GM23338 (cell line): ENCODE measurements at regions not wholly inside any gene's neighbourhood (a gene's known extent, or its start where the extent isn't known, plus 50 kb on each side); places are given as distances from the start of the nearest gene placed in this dataset.

Experiments
- ATAC-seq: fragments of 200-7000 bp; cut with Tn5 transposase; 3 replicates; pipeline ENCODE4 v1.9.1; 2020
- DNase-seq: peaks from one replicate; pipeline ENCODE4 v3.0.0-alpha.2; 2015; ENCODE audit warnings: low spot score
- H2AFZ ChIP-seq: fragments of 200-600 bp; sonication (generic); 2 replicates; pipeline ENCODE4 v1.8.0; 2016; ENCODE audit warnings: antibody characterized with exemption, mild to moderate bottlenecking, moderate library complexity
- H3F3A ChIP-seq: fragments of 200-600 bp; sonication (generic); replicated peaks from 2 replicates; pipeline ENCODE4 v1.8.0; 2017; ENCODE audit warnings: antibody characterized with exemption, mixed run types, low read depth
- H3K27ac ChIP-seq: fragments of 200-600 bp; sonication (generic); 2 replicates; pipeline ENCODE4 v1.6.1; 2016; ENCODE audit warnings: low read depth
- H3K27me3 ChIP-seq: fragments of 200-600 bp; sonication (generic); 2 replicates; pipeline ENCODE4 v1.8.0; 2016; ENCODE audit warnings: mild to moderate bottlenecking, mixed run types, moderate library complexity; ENCODE audit not compliant: insufficient read depth
- H3K36me3 ChIP-seq: fragments of 200-600 bp; sonication (generic); 2 replicates; pipeline ENCODE4 v1.8.0; 2016; ENCODE audit warnings: mild to moderate bottlenecking; ENCODE audit not compliant: insufficient read depth
- H3K4me1 ChIP-seq: fragments of 200-600 bp; sonication (generic); 2 replicates; pipeline ENCODE4 v1.8.0; 2016; ENCODE audit warnings: mild to moderate bottlenecking, moderate library complexity; ENCODE audit not compliant: insufficient read depth
- H3K4me2 ChIP-seq: fragments of 200-600 bp; sonication (generic); 2 replicates; pipeline ENCODE4 v1.7.1; 2017; ENCODE audit warnings: mixed run types
- H3K4me3 ChIP-seq: fragments of 200-600 bp; sonication (generic); 2 replicates; pipeline ENCODE4 v1.6.1; 2016; ENCODE audit warnings: mixed run types
- H3K79me2 ChIP-seq: fragments of 200-600 bp; sonication (generic); replicated peaks from 2 replicates; pipeline ENCODE4 v1.8.0; 2017; ENCODE audit warnings: mild to moderate bottlenecking; ENCODE audit not compliant: insufficient read depth
- H3K9me2 ChIP-seq: fragments of 200-600 bp; sonication (generic); 2 replicates; pipeline ENCODE4 v1.8.0; 2017; ENCODE audit not compliant: insufficient read depth
- H4K20me1 ChIP-seq: fragments of 200-600 bp; sonication (generic); replicated peaks from 2 replicates; pipeline ENCODE4 v1.8.0; 2017; ENCODE audit warnings: mild to moderate bottlenecking; ENCODE audit not compliant: insufficient read depth
- H3K27ac Mint-ChIP-seq: 2 replicates; pipeline ENCODE4 v1.8.0; 2020; ENCODE audit warnings: inconsistent platforms, mild to moderate bottlenecking, moderate library complexity, mixed read lengths
- H3K27me3 Mint-ChIP-seq: 3 replicates; pipeline ENCODE4 v1.8.0; 2022; ENCODE audit warnings: low read depth, mild to moderate bottlenecking, moderate library complexity, mixed read lengths, inconsistent platforms; ENCODE audit not compliant: insufficient read depth, poor library complexity
- H3K36me3 Mint-ChIP-seq: 3 replicates; pipeline ENCODE4 v1.8.0; 2021; ENCODE audit warnings: low read depth, mild to moderate bottlenecking, inconsistent platforms, moderate library complexity, mixed read lengths
- H3K4me1 Mint-ChIP-seq: 3 replicates; pipeline ENCODE4 v1.8.0; 2020; ENCODE audit warnings: mild to moderate bottlenecking, inconsistent platforms, mixed read lengths
- H3K4me3 Mint-ChIP-seq: 3 replicates; pipeline ENCODE4 v1.8.0; 2021; ENCODE audit warnings: moderate library complexity, mild to moderate bottlenecking, inconsistent platforms, mixed read lengths
- H3K9me3 Mint-ChIP-seq: 3 replicates; pipeline ENCODE4 v1.8.0; 2020; ENCODE audit warnings: moderate library complexity, mild to moderate bottlenecking, inconsistent platforms, mixed read lengths
- CREB1 ChIP-seq: fragments of 250-450 bp; sonication (Bioruptor Pico); IDR thresholded peaks from 2 replicates; pipeline ENCODE4 v1.5.0; 2020; ENCODE audit warnings: low read depth, mild to moderate bottlenecking, moderate library complexity
- EZH2 ChIP-seq: fragments of 200-600 bp; sonication (generic); IDR thresholded peaks from one replicate; pipeline ENCODE4 v1.8.0; 2017; ENCODE audit warnings: antibody characterized with exemption, mild to moderate bottlenecking, low read depth; ENCODE audit not compliant: unreplicated experiment
- EZH2phosphoT487 ChIP-seq: fragments of 200-600 bp; sonication (generic); IDR thresholded peaks from one replicate; pipeline ENCODE4 v1.8.1; 2018; ENCODE audit warnings: antibody characterized with exemption; ENCODE audit not compliant: unreplicated experiment
- JUNB ChIP-seq: IDR thresholded peaks from one replicate; pipeline ENCODE4 v1.6.1; 2016; ENCODE audit warnings: antibody characterized with exemption; ENCODE audit not compliant: unreplicated experiment
- NANOG ChIP-seq: IDR thresholded peaks from 2 replicates; pipeline ENCODE4 v1.6.1; 2016; ENCODE audit warnings: antibody characterized with exemption, borderline replicate concordance
- POLR2AphosphoS5 ChIP-seq: IDR thresholded peaks from 2 replicates; pipeline ENCODE4 v1.6.1; 2016; ENCODE audit warnings: antibody characterized with exemption, low read depth
- STAT1 ChIP-seq: IDR thresholded peaks from one replicate; pipeline ENCODE4 v1.6.1; 2016; ENCODE audit warnings: antibody characterized with exemption; ENCODE audit not compliant: unreplicated experiment
- ZNF114 ChIP-seq: fragments of 250-450 bp; sonication (Bioruptor Pico); IDR thresholded peaks from 2 replicates; pipeline ENCODE4 v1.5.0; 2020; ENCODE audit warnings: mild to moderate bottlenecking, moderate library complexity
- ZNF331 ChIP-seq: fragments of 250-450 bp; sonication (Bioruptor Pico); IDR thresholded peaks from 2 replicates; pipeline ENCODE4 v1.5.0; 2020; ENCODE audit warnings: low read depth, mild to moderate bottlenecking, moderate library complexity
- TF ChIP-seq, protein P1 (sequence below), 2 experiments: fragments of 200-600 bp in 1 of 2; sonication (generic) in 1 of 2; conservative IDR thresholded peaks; 2 replicates each; pipeline versions ENCODE4 v1.5.1 to v1.6.1; 2016 to 2017; ENCODE audit warnings: antibody characterized with exemption in 2 of 2, low read depth in 2 of 2, mild to moderate bottlenecking in 2 of 2, moderate library complexity in 1 of 2
- TF ChIP-seq, protein P2 (sequence below): IDR thresholded peaks from 2 replicates; pipeline ENCODE4 v1.6.1; 2016; ENCODE audit warnings: antibody characterized with exemption
- TF ChIP-seq, protein P3 (sequence below): IDR thresholded peaks from one replicate; pipeline ENCODE4 v1.6.1; 2018; ENCODE audit warnings: antibody characterized with exemption; ENCODE audit not compliant: unreplicated experiment

DNA sequence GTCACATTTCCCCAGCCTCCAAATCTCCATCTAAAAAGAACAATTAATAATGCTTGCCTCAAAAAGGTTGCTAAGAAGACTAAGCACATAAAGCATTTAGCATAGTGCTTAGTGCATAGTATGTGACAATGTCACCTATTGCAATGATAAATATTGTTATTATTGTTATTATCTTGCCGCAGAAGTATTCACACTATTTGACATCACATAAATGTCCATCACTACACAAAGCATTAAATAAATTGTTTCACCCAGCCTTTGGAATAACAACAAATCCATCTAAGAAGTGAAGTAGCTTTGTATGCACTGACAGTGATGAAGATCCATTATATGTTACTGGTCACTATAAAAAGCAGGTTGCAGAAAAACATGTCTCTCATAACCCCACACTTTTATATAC lies 2263.9 kb upstream of the WWC1 start:
- TF ChIP-seq NANOG (no peak), ZNF114 (no peak), STAT1 (no peak), JUNB (no peak), POLR2AphosphoS5 (no peak), EZH2phosphoT487 (no peak), EZH2 (no peak), ZNF331 (no peak), CREB1 (CRISPR knock-in tag) (no peak)
- TF ChIP-seq, protein P1, sequence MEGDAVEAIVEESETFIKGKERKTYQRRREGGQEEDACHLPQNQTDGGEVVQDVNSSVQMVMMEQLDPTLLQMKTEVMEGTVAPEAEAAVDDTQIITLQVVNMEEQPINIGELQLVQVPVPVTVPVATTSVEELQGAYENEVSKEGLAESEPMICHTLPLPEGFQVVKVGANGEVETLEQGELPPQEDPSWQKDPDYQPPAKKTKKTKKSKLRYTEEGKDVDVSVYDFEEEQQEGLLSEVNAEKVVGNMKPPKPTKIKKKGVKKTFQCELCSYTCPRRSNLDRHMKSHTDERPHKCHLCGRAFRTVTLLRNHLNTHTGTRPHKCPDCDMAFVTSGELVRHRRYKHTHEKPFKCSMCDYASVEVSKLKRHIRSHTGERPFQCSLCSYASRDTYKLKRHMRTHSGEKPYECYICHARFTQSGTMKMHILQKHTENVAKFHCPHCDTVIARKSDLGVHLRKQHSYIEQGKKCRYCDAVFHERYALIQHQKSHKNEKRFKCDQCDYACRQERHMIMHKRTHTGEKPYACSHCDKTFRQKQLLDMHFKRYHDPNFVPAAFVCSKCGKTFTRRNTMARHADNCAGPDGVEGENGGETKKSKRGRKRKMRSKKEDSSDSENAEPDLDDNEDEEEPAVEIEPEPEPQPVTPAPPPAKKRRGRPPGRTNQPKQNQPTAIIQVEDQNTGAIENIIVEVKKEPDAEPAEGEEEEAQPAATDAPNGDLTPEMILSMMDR (conservative IDR thresholded peaks at IDR 0.05; ENCODE audit: low read depth in 2 of 2): no peak
- TF ChIP-seq, protein P2, sequence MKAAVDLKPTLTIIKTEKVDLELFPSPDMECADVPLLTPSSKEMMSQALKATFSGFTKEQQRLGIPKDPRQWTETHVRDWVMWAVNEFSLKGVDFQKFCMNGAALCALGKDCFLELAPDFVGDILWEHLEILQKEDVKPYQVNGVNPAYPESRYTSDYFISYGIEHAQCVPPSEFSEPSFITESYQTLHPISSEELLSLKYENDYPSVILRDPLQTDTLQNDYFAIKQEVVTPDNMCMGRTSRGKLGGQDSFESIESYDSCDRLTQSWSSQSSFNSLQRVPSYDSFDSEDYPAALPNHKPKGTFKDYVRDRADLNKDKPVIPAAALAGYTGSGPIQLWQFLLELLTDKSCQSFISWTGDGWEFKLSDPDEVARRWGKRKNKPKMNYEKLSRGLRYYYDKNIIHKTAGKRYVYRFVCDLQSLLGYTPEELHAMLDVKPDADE: no peak
- TF ChIP-seq, protein P3, sequence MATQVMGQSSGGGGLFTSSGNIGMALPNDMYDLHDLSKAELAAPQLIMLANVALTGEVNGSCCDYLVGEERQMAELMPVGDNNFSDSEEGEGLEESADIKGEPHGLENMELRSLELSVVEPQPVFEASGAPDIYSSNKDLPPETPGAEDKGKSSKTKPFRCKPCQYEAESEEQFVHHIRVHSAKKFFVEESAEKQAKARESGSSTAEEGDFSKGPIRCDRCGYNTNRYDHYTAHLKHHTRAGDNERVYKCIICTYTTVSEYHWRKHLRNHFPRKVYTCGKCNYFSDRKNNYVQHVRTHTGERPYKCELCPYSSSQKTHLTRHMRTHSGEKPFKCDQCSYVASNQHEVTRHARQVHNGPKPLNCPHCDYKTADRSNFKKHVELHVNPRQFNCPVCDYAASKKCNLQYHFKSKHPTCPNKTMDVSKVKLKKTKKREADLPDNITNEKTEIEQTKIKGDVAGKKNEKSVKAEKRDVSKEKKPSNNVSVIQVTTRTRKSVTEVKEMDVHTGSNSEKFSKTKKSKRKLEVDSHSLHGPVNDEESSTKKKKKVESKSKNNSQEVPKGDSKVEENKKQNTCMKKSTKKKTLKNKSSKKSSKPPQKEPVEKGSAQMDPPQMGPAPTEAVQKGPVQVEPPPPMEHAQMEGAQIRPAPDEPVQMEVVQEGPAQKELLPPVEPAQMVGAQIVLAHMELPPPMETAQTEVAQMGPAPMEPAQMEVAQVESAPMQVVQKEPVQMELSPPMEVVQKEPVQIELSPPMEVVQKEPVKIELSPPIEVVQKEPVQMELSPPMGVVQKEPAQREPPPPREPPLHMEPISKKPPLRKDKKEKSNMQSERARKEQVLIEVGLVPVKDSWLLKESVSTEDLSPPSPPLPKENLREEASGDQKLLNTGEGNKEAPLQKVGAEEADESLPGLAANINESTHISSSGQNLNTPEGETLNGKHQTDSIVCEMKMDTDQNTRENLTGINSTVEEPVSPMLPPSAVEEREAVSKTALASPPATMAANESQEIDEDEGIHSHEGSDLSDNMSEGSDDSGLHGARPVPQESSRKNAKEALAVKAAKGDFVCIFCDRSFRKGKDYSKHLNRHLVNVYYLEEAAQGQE: no peak
- H3K4me1 Mint-ChIP-seq: peaks cover under 1% of the 10 kb centered on the region; the same call in 2 of the 3 replicates
- H3K27me3 ChIP-seq: no peaks in the 10 kb centered on the region

More for the DNA sequence above, 2263.9 kb upstream of the WWC1 start:
- H3K9me2 ChIP-seq: peaks cover 5% of the 10 kb centered on the region; the same call in 1 of the 2 replicates
- DNase-seq: no peak
- H3K79me2 ChIP-seq: no peaks in the 10 kb centered on the region
- H3K4me2 ChIP-seq: no peak overlapping the region
- H3F3A ChIP-seq: no peaks in the 10 kb centered on the region
- no peak overlapping the region for H3K4me3 Mint-ChIP-seq
- H3K27me3 Mint-ChIP-seq: no peaks in the 10 kb centered on the region
- no peak overlapping the region for H2AFZ ChIP-seq
- H4K20me1 ChIP-seq: no peaks in the 10 kb centered on the region
- H3K27ac ChIP-seq: no peak overlapping the region
- no peaks in the 10 kb centered on the region for H3K36me3 ChIP-seq
- no peak for ATAC-seq
- no peak overlapping the region for H3K27ac Mint-ChIP-seq
- no peaks in the 10 kb centered on the region for H3K4me1 ChIP-seq
- peaks cover 5% of the 10 kb centered on the region; the same call in 2 of the 3 replicates for H3K36me3 Mint-ChIP-seq
- H3K4me3 ChIP-seq: no peak overlapping the region
- no peaks in the 10 kb centered on the region for H3K9me3 Mint-ChIP-seq
